ENCODE measurements at regions not wholly inside any gene's neighbourhood (a gene's known extent, or its start where the extent isn't known, plus 50 kb on each side); places are given as distances from the start of the nearest gene placed in this dataset.

GRCh38 chr13:70932511-70932910 lies 824.3 kb upstream of the KLHL1 start:
- no peak for TF ChIP-seq POLR2AphosphoS5 (IDR thresholded peaks at IDR 0.05)
- TF ChIP-seq SMC3 (conservative IDR thresholded peaks at IDR 0.05; ENCODE audit: poor library complexity) = no peak
- no peak for TF ChIP-seq EP300 (conservative IDR thresholded peaks at IDR 0.05; ENCODE audit: poor library complexity, severe bottlenecking)
- no peak for TF ChIP-seq REST (IDR thresholded peaks at IDR 0.05; ENCODE audit: borderline replicate concordance)
- TF ChIP-seq EZH2 (IDR thresholded peaks at IDR 0.05; ENCODE audit: borderline replicate concordance, insufficient read depth, low read length, poor library complexity, severe bottlenecking) = no peak
- TF ChIP-seq CTCF (IDR thresholded peaks at IDR 0.05; ENCODE audit: poor library complexity, severe bottlenecking) = no peak
- TF ChIP-seq TAF1 (IDR thresholded peaks at IDR 0.05; ENCODE audit: low read depth) = no peak
- TF ChIP-seq RAD21 (conservative IDR thresholded peaks at IDR 0.05) = no peak
- no peak for TF ChIP-seq MXI1 (conservative IDR thresholded peaks at IDR 0.05; ENCODE audit: poor library complexity, severe bottlenecking)
- Histone ChIP-seq H4K20me1 (ENCODE audit: insufficient read depth) (no peaks in the 10 kb centered on the region), H3K27ac (ENCODE audit: low read length) (no peak overlapping the region), H3K9me3 (ENCODE audit: low read length) (no peaks in the 10 kb centered on the region), H3K9ac (ENCODE audit: low read length) (no peak overlapping the region), H3K4me2 (ENCODE audit: low read length) (no peak overlapping the region), H3F3A (ENCODE audit: insufficient read depth, low read length, poor library complexity, severe bottlenecking) (no peaks in the 10 kb centered on the region), H3K79me2 (replicated peaks; ENCODE audit: insufficient read depth, low read length) (no peaks in the 10 kb centered on the region), H3K4me3 (ENCODE audit: low read length) (no peak overlapping the region), H3K36me3 (ENCODE audit: insufficient read depth, low read length) (no peaks in the 10 kb centered on the region), H3K9me2 (ENCODE audit: insufficient read depth, low read length) (no peaks in the 10 kb centered on the region), H3K27me3 (ENCODE audit: insufficient read depth, low read depth, low read length) (no peaks in the 10 kb centered on the region), H2AFZ (ENCODE audit: low read depth, low read length) (no peak overlapping the region)

GRCh38 chr13:70923863-70924752 lies 815.9 kb upstream of the KLHL1 start:
- Histone ChIP-seq H3K9me2 (ENCODE audit: insufficient read depth, low read length) (no peaks in the 10 kb centered on the region), H3K4me3 (ENCODE audit: low read length) (no peak overlapping the region), H3F3A (ENCODE audit: insufficient read depth, low read length, poor library complexity, severe bottlenecking) (no peaks in the 10 kb centered on the region), H3K79me2 (replicated peaks; ENCODE audit: insufficient read depth, low read length) (no peaks in the 10 kb centered on the region), H3K4me2 (ENCODE audit: low read length) (no peak overlapping the region), H3K36me3 (ENCODE audit: insufficient read depth, low read length) (no peaks in the 10 kb centered on the region), H4K20me1 (ENCODE audit: insufficient read depth) (no peaks in the 10 kb centered on the region), H3K27me3 (ENCODE audit: insufficient read depth, low read depth, low read length) (no peaks in the 10 kb centered on the region), H3K27ac (ENCODE audit: low read length) (no peak overlapping the region), H2AFZ (ENCODE audit: low read depth, low read length) (no peak overlapping the region), H3K9ac (ENCODE audit: low read length) (no peak overlapping the region), H3K9me3 (ENCODE audit: low read length) (no peaks in the 10 kb centered on the region)
- TF ChIP-seq SMC3 (conservative IDR thresholded peaks at IDR 0.05; ENCODE audit: poor library complexity) (no peak), POLR2AphosphoS5 (IDR thresholded peaks at IDR 0.05) (no peak), MXI1 (conservative IDR thresholded peaks at IDR 0.05; ENCODE audit: poor library complexity, severe bottlenecking) (no peak), CTCF (IDR thresholded peaks at IDR 0.05; ENCODE audit: poor library complexity, severe bottlenecking) (no peak), EP300 (conservative IDR thresholded peaks at IDR 0.05; ENCODE audit: poor library complexity, severe bottlenecking) (no peak), REST (IDR thresholded peaks at IDR 0.05; ENCODE audit: borderline replicate concordance) (no peak)

All from neural cell (in vitro differentiated cells).